ENCODE measurements at regions not wholly inside any gene's neighbourhood (a gene's known extent, or its start where the extent isn't known, plus 50 kb on each side); places are given as distances from the start of the nearest gene placed in this dataset.

DNA sequence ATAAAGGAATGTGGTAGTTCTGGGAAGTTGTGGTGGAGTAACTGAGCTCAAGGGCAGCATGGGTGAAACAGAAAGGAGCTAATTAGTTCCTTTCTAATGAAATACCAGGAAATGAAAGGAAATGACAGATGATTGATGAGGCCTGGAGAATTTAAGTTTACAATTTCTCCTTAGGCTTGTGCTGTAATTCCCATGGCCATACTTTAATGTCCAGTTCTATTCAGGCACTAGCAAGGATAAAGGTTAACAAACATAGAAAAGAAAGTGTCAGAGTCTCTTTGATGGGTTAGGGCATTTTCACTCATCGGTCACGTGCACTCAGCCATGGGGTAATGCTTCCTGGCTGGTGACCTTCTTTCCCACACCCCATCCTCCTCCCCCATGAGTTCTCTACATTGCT lies 70.3 kb downstream of the CTSL start (continued):
- TF ChIP-seq STAT5B (CRISPR knock-in tag; IDR thresholded peaks at IDR 0.05) (no peak), BACH1 (tag; IDR thresholded peaks at IDR 0.05) (peak; percentile 45; the same call in 1 of the 2 replicates), SNRNP70 (optimal IDR thresholded peaks at IDR 0.05; ENCODE audit: low read depth, low read length) (no peak), TSHZ1 (CRISPR knock-in tag; IDR thresholded peaks at IDR 0.05) (no peak), MGA (IDR thresholded peaks at IDR 0.05) (peak; percentile 37; the same call in 1 of the 2 replicates), SNIP1 (IDR thresholded peaks at IDR 0.05; ENCODE audit: low read depth) (no peak), PKNOX1 (IDR thresholded peaks at IDR 0.05) (peak; percentile 87), TFE3 (CRISPR knock-in tag; IDR thresholded peaks at IDR 0.05) (peak; percentile 63), CBFA2T2 (conservative IDR thresholded peaks at IDR 0.05) (0 out of 2 replicates have a peak, but pooled peaks have one; percentile 3), ZZZ3 (IDR thresholded peaks at IDR 0.05) (no peak), ESRRA (IDR thresholded peaks at IDR 0.05; ENCODE audit: borderline replicate concordance, low read depth) (no peak)
